Fibroblast of lung (primary cell): ENCODE measurements at regions not wholly inside any gene's neighbourhood (a gene's known extent, or its start where the extent isn't known, plus 50 kb on each side); places are given as distances from the start of the nearest gene placed in this dataset.

Experiments used
- EZH2 ChIP-seq: IDR thresholded peaks from 2 replicates; pipeline ENCODE4 v1.5.1; 2012; ENCODE audit warnings: low read length, control low read depth, mild to moderate bottlenecking; ENCODE audit errors: missing control alignments
- TF ChIP-seq, protein P1 (sequence below), 2 donors: IDR thresholded peaks in 1 of 2; conservative IDR thresholded peaks in 1 of 2; 1 replicate in 1 of 2; 2 replicates in 1 of 2; pipeline ENCODE4 v1.5.1; 2011 to 2012; ENCODE audit warnings: low read length in 2 of 2, control low read depth in 1 of 2, inconsistent platforms in 1 of 2, low read depth in 1 of 2, mild to moderate bottlenecking in 1 of 2

DNA sequence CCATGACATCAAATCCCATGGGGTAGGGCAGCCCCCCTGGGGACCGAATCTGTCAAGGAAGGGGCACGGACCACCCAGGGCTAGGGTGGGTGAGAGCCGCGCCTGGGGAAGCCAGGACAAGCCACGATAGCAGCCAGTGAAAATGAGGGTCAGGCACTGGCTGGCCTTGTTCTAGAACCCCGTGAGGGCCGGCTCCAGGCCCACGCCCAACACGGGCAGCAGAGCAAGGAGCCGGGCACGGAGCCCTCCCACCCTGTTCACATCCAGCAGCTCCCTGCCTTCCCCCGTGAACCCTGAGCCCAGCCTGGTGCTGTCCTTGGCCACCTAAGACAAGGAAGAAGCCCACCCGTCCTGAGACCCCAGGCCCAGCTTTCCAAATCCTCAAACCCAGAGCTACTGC is 256.7 kb downstream of the PARN start:
- TF ChIP-seq, protein P1, sequence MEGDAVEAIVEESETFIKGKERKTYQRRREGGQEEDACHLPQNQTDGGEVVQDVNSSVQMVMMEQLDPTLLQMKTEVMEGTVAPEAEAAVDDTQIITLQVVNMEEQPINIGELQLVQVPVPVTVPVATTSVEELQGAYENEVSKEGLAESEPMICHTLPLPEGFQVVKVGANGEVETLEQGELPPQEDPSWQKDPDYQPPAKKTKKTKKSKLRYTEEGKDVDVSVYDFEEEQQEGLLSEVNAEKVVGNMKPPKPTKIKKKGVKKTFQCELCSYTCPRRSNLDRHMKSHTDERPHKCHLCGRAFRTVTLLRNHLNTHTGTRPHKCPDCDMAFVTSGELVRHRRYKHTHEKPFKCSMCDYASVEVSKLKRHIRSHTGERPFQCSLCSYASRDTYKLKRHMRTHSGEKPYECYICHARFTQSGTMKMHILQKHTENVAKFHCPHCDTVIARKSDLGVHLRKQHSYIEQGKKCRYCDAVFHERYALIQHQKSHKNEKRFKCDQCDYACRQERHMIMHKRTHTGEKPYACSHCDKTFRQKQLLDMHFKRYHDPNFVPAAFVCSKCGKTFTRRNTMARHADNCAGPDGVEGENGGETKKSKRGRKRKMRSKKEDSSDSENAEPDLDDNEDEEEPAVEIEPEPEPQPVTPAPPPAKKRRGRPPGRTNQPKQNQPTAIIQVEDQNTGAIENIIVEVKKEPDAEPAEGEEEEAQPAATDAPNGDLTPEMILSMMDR (conservative IDR thresholded peaks at IDR 0.05 in 1 of 2, IDR thresholded peaks at IDR 0.05 in 1 of 2; ENCODE audit: low read depth in 1 of 2, low read length in 2 of 2) = no peak
- TF ChIP-seq EZH2 = no peak
